K562 (cell line): ENCODE measurements at regions not wholly inside any gene's neighbourhood (a gene's known extent, or its start where the extent isn't known, plus 50 kb on each side); places are given as distances from the start of the nearest gene placed in this dataset.
A peak's percentile ranks its signal among the peaks of the same experiment; 100 is the strongest.

Experiments used
- ATAC-seq: fragments of 200-7000 bp; cut with Tn5 transposase; 3 replicates; pipeline ENCODE4 v1.9.1; 2020; ENCODE audit warnings: moderate library complexity
- BruUV-seq: library from RNA; stranded (reverse); fragments of 400-500 nt; replicated peaks from 2 replicates; lab custom pipeline; 2021; lab: Mats Ljungman, UMichigan
- CTCF ChIA-PET: fragments of 300-600 bp; formaldehyde crosslinking; extraction: SDS; loops from one replicate; lab custom pipeline; 2021; ENCODE audit warnings: low intra/inter-chr PET ratio; lab: Yijun Ruan, JAX
- POLR2A ChIA-PET: fragments of 300-600, 350-650 bp; sonication (Branson Sonifier 250); formaldehyde crosslinking; extraction: SDS; loops from one replicate; lab custom pipeline; 2021; ENCODE audit warnings: antibody characterized with exemption, inconsistent platforms; lab: Yijun Ruan, JAX
- DNase-seq, 4 experiments: peaks; one replicate each; pipeline versions ENCODE4 v3.0.0 to v3.0.0-alpha.2; 2011 to 2018; ENCODE audit warnings: low spot score in 3 of 4, mixed read lengths in 3 of 4; ENCODE audit errors: extremely low read depth in 1 of 4
- FAIRE-seq: peaks from 2 replicates; lab custom pipeline; 2011; peaks lifted over from hg19 to GRCh38; lab: Jason Lieb, UNC
- H2AFZ ChIP-seq: 2 replicates; pipeline ENCODE4 v1.6.0; 2011; ENCODE audit warnings: low read depth, low read length, control low read depth, inconsistent platforms
- H3K27ac ChIP-seq: fragments of 200-600 bp; 3 replicates; pipeline ENCODE4 v1.8.0; 2011; ENCODE audit warnings: low read depth, mild to moderate bottlenecking, control low read depth, inconsistent platforms, low read length, moderate library complexity, mixed read lengths; ENCODE audit errors: extremely low read depth
- H3K27me3 ChIP-seq, 2 experiments: fragments of 300-600 bp in 1 of 2; 2 replicates in 1 of 2; 3 replicates in 1 of 2; pipeline versions ENCODE4 v1.6.0 to v1.8.0; 2011; ENCODE audit warnings: inconsistent platforms in 2 of 2, low read length in 2 of 2, mild to moderate bottlenecking in 1 of 2, mixed read lengths in 1 of 2, moderate library complexity in 1 of 2; ENCODE audit not compliant: control insufficient read depth in 2 of 2, insufficient read depth in 2 of 2
- H3K36me3 ChIP-seq: fragments of 300-600 bp; 3 replicates; pipeline ENCODE4 v1.8.0; 2011; ENCODE audit warnings: mild to moderate bottlenecking, low read length, inconsistent platforms; ENCODE audit not compliant: control insufficient read depth, insufficient read depth
- H3K4me1 ChIP-seq, 2 experiments: fragments of 200-600 bp in 1 of 2; replicated peaks in 1 of 2; 2 replicates in 1 of 2; 3 replicates in 1 of 2; pipeline versions ENCODE4 v1.5.1 to v1.8.0; 2011; ENCODE audit warnings: inconsistent platforms in 2 of 2, low read length in 2 of 2, mild to moderate bottlenecking in 1 of 2, mixed read lengths in 1 of 2, moderate library complexity in 1 of 2; ENCODE audit not compliant: control insufficient read depth in 2 of 2, insufficient read depth in 2 of 2
- H3K4me2 ChIP-seq: 2 replicates; pipeline ENCODE4 v1.6.1; 2011; ENCODE audit warnings: low read length, control low read depth, inconsistent platforms, mixed read lengths; ENCODE audit not compliant: insufficient read depth
- H3K4me3 ChIP-seq: fragments of 200-600 bp; sonication (generic), shearing (Covaris generic); 2 replicates; pipeline ENCODE4 v1.5.1; 2016; ENCODE audit warnings: control low read depth, inconsistent platforms
- H3K79me2 ChIP-seq: fragments of 200-600 bp; 3 replicates; pipeline ENCODE4 v1.8.0; 2011; ENCODE audit warnings: low read length, inconsistent platforms; ENCODE audit not compliant: control insufficient read depth, insufficient read depth
- H3K9ac ChIP-seq, 2 experiments: 2 replicates each; pipeline versions ENCODE4 v1.6.0 to v1.6.1; 2011; ENCODE audit warnings: low read depth in 2 of 2, low read length in 2 of 2, control low read depth in 1 of 2, inconsistent platforms in 1 of 2, mild to moderate bottlenecking in 1 of 2, mixed read lengths in 1 of 2; ENCODE audit not compliant: insufficient read depth in 1 of 2
- H3K9me1 ChIP-seq: one replicate; pipeline ENCODE4 v1.6.0; 2011; ENCODE audit warnings: inconsistent platforms, mild to moderate bottlenecking, low read length, moderate library complexity; ENCODE audit not compliant: control insufficient read depth, insufficient read depth
- H3K9me3 ChIP-seq: replicated peaks from 2 replicates; pipeline ENCODE4 v1.5.1; 2011; ENCODE audit warnings: low read depth, low read length, inconsistent platforms; ENCODE audit not compliant: control insufficient read depth, insufficient read depth
- H4K20me1 ChIP-seq: replicated peaks from 2 replicates; pipeline ENCODE4 v1.6.1; 2011; ENCODE audit warnings: low read length, inconsistent platforms, mixed read lengths; ENCODE audit not compliant: control insufficient read depth, insufficient read depth
- GTF2F1 ChIP-seq: IDR thresholded peaks from 2 replicates; pipeline ENCODE4 v1.6.1; 2011; ENCODE audit warnings: low read depth, low read length, improper control_type of control experiment
- MTA2 ChIP-seq: fragments of 450-650 bp; IDR thresholded peaks from 2 replicates; pipeline ENCODE4 v1.6.1; 2016; ENCODE audit warnings: low read depth
- POLR2AphosphoS2 ChIP-seq: IDR thresholded peaks from 2 replicates; pipeline ENCODE4 v1.6.1; 2012; ENCODE audit warnings: low read length, improper control_type of control experiment
- WGBS: fragments of 100-300 bp; shearing (Covaris generic); methylation state at CpG from one replicate; pipeline ENCODE4 v1.1.6; 2016; ENCODE audit warnings: low coverage, mixed read lengths; ENCODE audit not compliant: insufficient coverage; ENCODE audit errors: missing lambda C conversion rate; 5-methylcytosine and 5-hydroxymethylcytosine counted together
- in situ Hi-C: fragments of 300-500 bp; cut with MboI; formaldehyde crosslinking; loops from 4 replicates; pipeline ENCODE4 v1.15.0; 2018; ENCODE audit warnings: inconsistent platforms, mixed read lengths
- intact Hi-C: fragments of 100-400 bp; cut with micrococcal nuclease; formaldehyde crosslinking; loops from 2 replicates; pipeline ENCODE4 v1.14.2; 2022
- TF ChIP-seq, protein P1 (sequence below): sonication (generic); formaldehyde crosslinking; IDR thresholded peaks from 2 replicates; pipeline ENCODE4 v1.5.0; 2020; ENCODE audit warnings: missing genetic modification reagents

DNA sequence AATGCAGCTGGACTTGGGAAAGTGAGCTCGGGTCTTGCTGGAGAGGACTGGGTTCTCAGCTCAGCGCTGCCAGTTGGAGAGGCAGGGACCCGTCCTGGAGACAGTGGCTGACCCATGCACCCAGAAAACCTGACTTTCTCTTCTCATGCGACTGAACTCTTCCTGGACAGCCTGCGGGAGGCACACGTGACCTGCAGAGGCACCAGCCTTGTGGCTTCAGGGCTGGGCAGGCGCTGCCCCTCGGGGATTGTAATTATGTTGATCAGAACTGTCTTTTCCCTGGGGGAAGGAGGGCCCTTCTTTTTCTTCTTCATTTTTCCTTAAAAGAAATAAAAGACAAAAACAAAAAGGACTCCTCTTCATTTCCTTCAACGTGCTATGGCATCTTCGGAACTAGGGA is 198.1 kb downstream of the VAPA start:
- no TSS peak for BruUV-seq
- POLR2A ChIA-PET = interaction anchor here (0.9 to 1.3 kb wide), 2 partner anchors 12 to 29 kb away, joined by 3 to 4 read pairs; no protein-coding TSS in a partner anchor
- Histone ChIP-seq H3K4me2 (no peak overlapping the region), H3K4me3 (no peak overlapping the region), H3K79me2 (no peaks in the 10 kb centered on the region), H4K20me1 (no peaks in the 10 kb centered on the region), H3K9me3 (no peaks in the 10 kb centered on the region), H3K4me1 (no peaks in the 10 kb centered on the region), H3K27me3 (peaks cover 6 to 13% of the 10 kb centered on the region in 2 experiments; a peak in 4 of 5 replicates), H2AFZ (no peak overlapping the region), H3K9me1 (no peaks in the 10 kb centered on the region), H3K9ac (no peak overlapping the region), H3K36me3 (no peaks in the 10 kb centered on the region), H3K27ac (no peak overlapping the region)
- TF ChIP-seq MTA2 = no peak
- TF ChIP-seq, protein P1, sequence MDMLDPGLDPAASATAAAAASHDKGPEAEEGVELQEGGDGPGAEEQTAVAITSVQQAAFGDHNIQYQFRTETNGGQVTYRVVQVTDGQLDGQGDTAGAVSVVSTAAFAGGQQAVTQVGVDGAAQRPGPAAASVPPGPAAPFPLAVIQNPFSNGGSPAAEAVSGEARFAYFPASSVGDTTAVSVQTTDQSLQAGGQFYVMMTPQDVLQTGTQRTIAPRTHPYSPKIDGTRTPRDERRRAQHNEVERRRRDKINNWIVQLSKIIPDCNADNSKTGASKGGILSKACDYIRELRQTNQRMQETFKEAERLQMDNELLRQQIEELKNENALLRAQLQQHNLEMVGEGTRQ (CRISPR knock-in tag) = peak; percentile 30; the same call in 1 of the 2 replicates
- no peak for TF ChIP-seq GTF2F1
- TF ChIP-seq POLR2AphosphoS2 = no peak
- CTCF ChIA-PET = no interaction called here
- ATAC-seq (no peak), DNase-seq (no peak), FAIRE-seq (no peak)
- in situ Hi-C loops = no loop called here
- intact Hi-C loops = loop anchor here (2.0 kb wide), 1 partner anchor 47 kb away; no protein-coding TSS in a partner anchor
- WGBS = under 1% methylated on average over 10 of the region's 10 CpGs
